A549 (cell line): ENCODE measurements at regions not wholly inside any gene's neighbourhood (a gene's known extent, or its start where the extent isn't known, plus 50 kb on each side); places are given as distances from the start of the nearest gene placed in this dataset.

Experiments used
- ATAC-seq, 2 experiments: fragments of 200-7000 bp in 1 of 2; fragments of >200 bp in 1 of 2; cut with Nextera tagmentation in 1 of 2; cut with Tn5 transposase in 1 of 2; 3 replicates each; pipeline versions ENCODE4 v1.8.0 to v1.9.1; 2018 to 2020; ENCODE audit warnings: mild to moderate bottlenecking in 1 of 2, moderate library complexity in 1 of 2
- CTCF ChIA-PET: fragments of 300-600 bp; sonication (Branson Sonifier 250); formaldehyde crosslinking; extraction: SDS; loops from one replicate; lab custom pipeline; 2021; ENCODE audit warnings: antibody characterized with exemption, inconsistent platforms; lab: Yijun Ruan, JAX
- POLR2A ChIA-PET: fragments of 350-600 bp; formaldehyde crosslinking; extraction: SDS; loops from one replicate; lab custom pipeline; 2021; ENCODE audit warnings: antibody characterized with exemption, inconsistent platforms; lab: Yijun Ruan, JAX
- DNase-seq, 2 experiments: peaks; one replicate each; pipeline versions ENCODE4 v3.0.0 to v3.0.0-alpha.2; 2011 to 2016; ENCODE audit warnings: low read depth in 1 of 2, low spot score in 1 of 2
- FAIRE-seq: peaks from 2 replicates; lab custom pipeline; 2011; peaks lifted over from hg19 to GRCh38; lab: Jason Lieb, UNC
- H3K27ac ChIP-seq, 2 experiments: fragments of >200 bp; sonication (Bioruptor Twin); formaldehyde crosslinking; 3 replicates each; pipeline ENCODE4 v1.5.1; 2016 to 2017
- H3K4me1 ChIP-seq: fragments of >200 bp; sonication (Bioruptor Twin); formaldehyde crosslinking; 3 replicates; pipeline ENCODE4 v1.6.1; 2016
- H3K4me2 ChIP-seq: fragments of >200 bp; sonication (Bioruptor Twin); formaldehyde crosslinking; 3 replicates; pipeline ENCODE4 v1.6.1; 2016
- H3K4me3 ChIP-seq: fragments of >200 bp; sonication (Bioruptor Twin); formaldehyde crosslinking; 3 replicates; pipeline ENCODE4 v1.5.1; 2016
- H3K9me3 ChIP-seq: fragments of >200 bp; sonication (Bioruptor Twin); formaldehyde crosslinking; 3 replicates; pipeline ENCODE4 v1.6.1; 2016
- CBX8 ChIP-seq: fragments of 200-600 bp; sonication (generic); IDR thresholded peaks from 2 replicates; pipeline ENCODE4 v1.6.1; 2016
- CHD2 ChIP-seq: fragments of 150-350 bp; IDR thresholded peaks from 2 replicates; pipeline ENCODE4 v1.6.1; 2014; ENCODE audit warnings: low read length; ENCODE audit not compliant: partially characterized antibody
- GATA3 ChIP-seq: IDR thresholded peaks from 2 replicates; pipeline ENCODE4 v1.6.1; 2012; ENCODE audit warnings: borderline replicate concordance
- HDAC2 ChIP-seq: fragments of 200-600 bp; sonication (generic); IDR thresholded peaks from 2 replicates; pipeline ENCODE4 v1.6.1; 2016
- JUN ChIP-seq, 2 experiments: fragments of >200 bp; sonication (Bioruptor Twin); formaldehyde crosslinking; IDR thresholded peaks; 2 replicates in 1 of 2; 3 replicates in 1 of 2; pipeline ENCODE4 v1.6.1; 2016 to 2017
- JUNB ChIP-seq: fragments of >200 bp; sonication (Bioruptor Twin); formaldehyde crosslinking; IDR thresholded peaks from 2 replicates; pipeline ENCODE4 v1.6.1; 2016
- NFE2L2 ChIP-seq: fragments of 150-350 bp; conservative IDR thresholded peaks from 2 replicates; pipeline ENCODE4 v1.6.1; 2014; ENCODE audit warnings: low read length
- NPAS2 ChIP-seq: fragments of 250-450 bp; sonication (Bioruptor Pico); IDR thresholded peaks from 2 replicates; pipeline ENCODE4 v1.8.0; 2022; ENCODE audit warnings: mild to moderate bottlenecking, moderate library complexity, borderline replicate concordance
- POLR2AphosphoS2 ChIP-seq: conservative IDR thresholded peaks from 2 replicates; pipeline ENCODE4 v1.6.1; 2012; ENCODE audit warnings: low read length, improper control_type of control experiment, inconsistent platforms
- REST ChIP-seq: fragments of 200-600 bp; sonication (generic); IDR thresholded peaks from 2 replicates; pipeline ENCODE4 v1.6.1; 2016; ENCODE audit warnings: antibody characterized with exemption, mild to moderate bottlenecking, moderate library complexity
- RNF2 ChIP-seq: fragments of 200-600 bp; sonication (generic); IDR thresholded peaks from 2 replicates; pipeline ENCODE4 v1.6.1; 2016; ENCODE audit warnings: low read depth, mild to moderate bottlenecking, antibody characterized with exemption, moderate library complexity, borderline replicate concordance
- TP53 ChIP-seq: fragments of 250-450 bp; sonication (Bioruptor Pico); IDR thresholded peaks from 2 replicates; pipeline ENCODE4 v1.5.0; 2021; ENCODE audit warnings: mild to moderate bottlenecking, moderate library complexity
- USF2 ChIP-seq: fragments of 450-650 bp; IDR thresholded peaks from 2 replicates; pipeline ENCODE4 v1.6.1; 2014; ENCODE audit warnings: antibody characterized with exemption
- ZNF302 ChIP-seq: fragments of 250-450 bp; sonication (Bioruptor Pico); IDR thresholded peaks from 2 replicates; pipeline ENCODE4 v1.9.0; 2021; ENCODE audit warnings: inconsistent platforms, mild to moderate bottlenecking, moderate library complexity
- ZSCAN20 ChIP-seq: fragments of 250-450 bp; sonication (Bioruptor Pico); IDR thresholded peaks from 2 replicates; pipeline ENCODE4 v1.8.0; 2022; ENCODE audit warnings: mild to moderate bottlenecking, moderate library complexity
- WGBS: methylation state at CpG from one replicate; pipeline ENCODE4 v1.1.6; 2017; ENCODE audit errors: missing lambda C conversion rate; 5-methylcytosine and 5-hydroxymethylcytosine counted together

GRCh38 chr1:184865831-184866230 is 108.5 kb downstream of the NIBAN1 start:
- ATAC-seq (no peak), DNase-seq (no peak), FAIRE-seq (no peak)
- no peaks in the 10 kb centered on the region for H3K4me1 ChIP-seq
- H3K27ac ChIP-seq: no peak overlapping the region
- TF ChIP-seq TP53 (CRISPR knock-in tag): no peak
- no peak for TF ChIP-seq JUN (IDR thresholded peaks at IDR 0.05)
- no peak for TF ChIP-seq REST
- TF ChIP-seq CHD2: no peak
- TF ChIP-seq POLR2AphosphoS2: no peak
- TF ChIP-seq HDAC2: no peak
- TF ChIP-seq ZSCAN20: no peak
- no peaks in the 10 kb centered on the region for H3K9me3 ChIP-seq
- CTCF ChIA-PET: no interaction called here
- 80% methylated on average over 1 of the region's 1 CpG for WGBS
- no peak overlapping the region for H3K4me2 ChIP-seq
- no peak overlapping the region for H3K4me3 ChIP-seq
- POLR2A ChIA-PET: no interaction called here

GRCh38 chr1:184861755-184862336 is 107.2 kb upstream of the EDEM3 start:
- TF ChIP-seq JUNB (no peak), NFE2L2 (no peak), GATA3 (no peak), ZSCAN20 (no peak), JUN (IDR thresholded peaks at IDR 0.05) (no peak), CBX8 (no peak), NPAS2 (no peak), REST (no peak), ZNF302 (CRISPR knock-in tag) (no peak), USF2 (no peak), RNF2 (no peak)
- TF ChIP-seq, all 56 proteins: peak for 0
- H3K4me3 ChIP-seq: no peak overlapping the region
- no peak for FAIRE-seq
- no peaks in the 10 kb centered on the region for H3K4me1 ChIP-seq
- ChIA-PET CTCF (interaction anchor here (0.6 to 2.5 kb wide), 2 partner anchors 56 to 137 kb away, joined by 5 to 7 read pairs; no protein-coding TSS in a partner anchor), POLR2A (no interaction called here)
- no peak overlapping the region for H3K4me2 ChIP-seq
- 24% methylated on average over 6 of the region's 6 CpGs for WGBS
- no peak for DNase-seq
- H3K9me3 ChIP-seq: no peaks in the 10 kb centered on the region
- no peak for ATAC-seq
- H3K27ac ChIP-seq: no peak overlapping the region
